ENCODE measurements at regions not wholly inside any gene's neighbourhood (a gene's known extent, or its start where the extent isn't known, plus 50 kb on each side); places are given as distances from the start of the nearest gene placed in this dataset.

DNA sequence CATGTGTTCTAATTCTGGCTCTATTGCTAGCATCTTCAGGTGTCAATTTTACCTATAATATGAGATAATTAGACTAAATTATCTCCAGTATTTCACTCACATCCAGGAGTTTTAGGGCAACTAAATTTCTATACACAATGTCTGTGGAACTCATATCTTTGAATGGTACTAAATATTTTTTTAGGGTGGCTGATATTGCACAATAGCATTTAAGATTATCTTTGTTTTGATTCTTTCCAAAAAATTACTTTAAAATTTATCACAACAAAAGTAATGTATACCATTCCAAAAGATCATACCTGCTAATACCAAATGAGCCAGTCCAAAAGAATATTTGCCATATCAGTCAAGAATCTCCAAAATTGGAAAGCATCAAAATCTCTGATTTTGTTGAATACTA is 285.5 kb downstream of the SEMA3D start:
- TF ChIP-seq, protein P1, sequence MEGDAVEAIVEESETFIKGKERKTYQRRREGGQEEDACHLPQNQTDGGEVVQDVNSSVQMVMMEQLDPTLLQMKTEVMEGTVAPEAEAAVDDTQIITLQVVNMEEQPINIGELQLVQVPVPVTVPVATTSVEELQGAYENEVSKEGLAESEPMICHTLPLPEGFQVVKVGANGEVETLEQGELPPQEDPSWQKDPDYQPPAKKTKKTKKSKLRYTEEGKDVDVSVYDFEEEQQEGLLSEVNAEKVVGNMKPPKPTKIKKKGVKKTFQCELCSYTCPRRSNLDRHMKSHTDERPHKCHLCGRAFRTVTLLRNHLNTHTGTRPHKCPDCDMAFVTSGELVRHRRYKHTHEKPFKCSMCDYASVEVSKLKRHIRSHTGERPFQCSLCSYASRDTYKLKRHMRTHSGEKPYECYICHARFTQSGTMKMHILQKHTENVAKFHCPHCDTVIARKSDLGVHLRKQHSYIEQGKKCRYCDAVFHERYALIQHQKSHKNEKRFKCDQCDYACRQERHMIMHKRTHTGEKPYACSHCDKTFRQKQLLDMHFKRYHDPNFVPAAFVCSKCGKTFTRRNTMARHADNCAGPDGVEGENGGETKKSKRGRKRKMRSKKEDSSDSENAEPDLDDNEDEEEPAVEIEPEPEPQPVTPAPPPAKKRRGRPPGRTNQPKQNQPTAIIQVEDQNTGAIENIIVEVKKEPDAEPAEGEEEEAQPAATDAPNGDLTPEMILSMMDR (IDR thresholded peaks at IDR 0.05), result no peak
- no peak for TF ChIP-seq POLR2A (IDR thresholded peaks at IDR 0.05)
